Erythroblast (primary cell): ENCODE measurements at regions not wholly inside any gene's neighbourhood (a gene's known extent, or its start where the extent isn't known, plus 50 kb on each side); places are given as distances from the start of the nearest gene placed in this dataset.

ENCODE experiments used
- DNase-seq, 2 experiments: peaks; one replicate each; lab custom pipeline; 2025; lab: John Stamatoyannopoulos, UW
- GATA1 ChIP-seq: IDR thresholded peaks from 2 replicates; pipeline ENCODE4 v1.6.1; 2011; ENCODE audit warnings: low read depth, mild to moderate bottlenecking, control low read depth, low read length, moderate library complexity
- POLR2A ChIP-seq: IDR thresholded peaks from 2 replicates; pipeline ENCODE4 v1.6.1; 2011; ENCODE audit warnings: mild to moderate bottlenecking, low read length

- TF ChIP-seq GATA1: no peak
- no peak for TF ChIP-seq POLR2A
- no peak for DNase-seq
Measured at GRCh38 chr7:124349443-124349842, 316.6 kb upstream of the TMEM229A start.

GRCh38 chr7:124338861-124339260, 306.0 kb upstream of the TMEM229A start:
- DNase-seq: no peak
- TF ChIP-seq GATA1 (no peak), POLR2A (no peak)

- DNase-seq: no peak
- TF ChIP-seq POLR2A (no peak), GATA1 (no peak)
Measured at GRCh38 chr7:124330731-124331407, 298.0 kb upstream of the TMEM229A start.

GRCh38 chr7:124328774-124329173, 295.9 kb upstream of the TMEM229A start:
- TF ChIP-seq GATA1: no peak
- TF ChIP-seq POLR2A: no peak
- no peak for DNase-seq

- no peak for DNase-seq
- TF ChIP-seq POLR2A (no peak), GATA1 (no peak)
Measured at GRCh38 chr7:124324262-124324661, 291.4 kb upstream of the TMEM229A start.

DNA sequence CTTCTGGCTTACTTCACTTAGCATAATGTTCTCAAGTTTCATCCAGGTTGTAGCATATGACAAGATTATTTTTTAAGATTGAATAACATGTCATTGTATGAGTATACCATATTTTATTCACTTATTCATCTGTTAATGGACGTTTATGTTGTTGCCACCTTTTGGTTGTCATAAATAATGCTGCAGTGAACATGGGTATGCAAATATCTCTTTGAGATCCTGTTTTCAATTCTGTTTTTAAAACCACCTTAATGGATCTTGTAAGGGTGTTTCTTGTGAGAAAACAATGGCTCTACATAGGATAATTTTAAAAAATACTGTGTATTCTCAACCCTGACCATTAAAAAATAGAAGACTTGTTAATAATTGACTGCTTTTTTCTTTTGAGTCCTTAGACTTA, 290.7 kb upstream of the TMEM229A start:
- DNase-seq: no peak
- no peak for TF ChIP-seq POLR2A
- TF ChIP-seq GATA1: no peak

- DNase-seq: no peak
Measured at GRCh38 chr7:124322561-124322960, 289.7 kb upstream of the TMEM229A start.

GRCh38 chr7:124318721-124319450, 286.0 kb upstream of the TMEM229A start:
- DNase-seq: no peak
- TF ChIP-seq POLR2A (no peak), GATA1 (no peak)

More at GRCh38 chr7:124322561-124322960, 289.7 kb upstream of the TMEM229A start:
- TF ChIP-seq GATA1: no peak

GRCh38 chr7:124310934-124311390, 278.1 kb upstream of the TMEM229A start:
- peak in 1 of 2 experiments; percentile 18 for DNase-seq
- no peak for TF ChIP-seq POLR2A
- TF ChIP-seq GATA1: no peak

DNA sequence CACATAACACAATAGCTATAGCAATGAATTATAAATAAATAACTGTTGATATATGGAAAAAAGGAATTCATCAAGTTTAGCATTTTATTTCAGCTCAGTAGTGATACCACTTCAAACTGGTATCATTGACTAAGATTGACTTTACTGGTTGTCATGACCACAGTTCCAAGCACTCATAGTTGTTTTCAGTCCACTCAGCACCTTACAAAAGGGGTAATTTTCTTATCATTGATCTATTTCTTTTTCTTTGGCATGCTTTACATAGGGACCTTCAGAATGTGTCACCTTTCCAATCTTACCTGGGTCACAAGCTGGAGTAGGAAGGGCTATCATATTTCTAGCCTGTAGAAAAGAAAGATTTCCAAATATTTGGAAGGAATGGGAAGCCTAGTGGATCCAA, 275.5 kb upstream of the TMEM229A start:
- no peak for TF ChIP-seq POLR2A
- no peak for TF ChIP-seq GATA1
- no peak for DNase-seq

DNA sequence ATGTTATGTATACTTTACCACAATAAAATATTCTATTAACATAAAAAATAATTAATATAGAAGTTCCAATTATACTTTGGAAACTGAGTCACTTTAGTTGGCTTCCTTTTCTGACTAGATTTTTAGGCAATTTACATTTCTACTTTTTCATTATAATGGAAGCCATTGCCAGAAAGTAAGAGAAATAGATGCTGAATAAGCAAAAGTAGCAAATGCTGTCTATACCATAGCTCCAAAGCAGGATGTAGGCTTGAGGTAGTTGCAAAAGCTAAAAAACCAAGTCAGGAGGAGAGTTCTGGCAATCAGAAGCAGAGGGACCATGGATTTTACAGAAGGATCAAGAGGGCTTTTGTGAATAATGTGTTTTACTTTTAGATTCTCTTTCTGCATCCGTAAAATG, 262.4 kb upstream of the TMEM229A start:
- no peak for TF ChIP-seq GATA1
- no peak for TF ChIP-seq POLR2A
- DNase-seq: no peak

GRCh38 chr7:124284937-124285336, 252.1 kb upstream of the TMEM229A start:
- TF ChIP-seq POLR2A (no peak), GATA1 (no peak)
- DNase-seq: no peak

DNA sequence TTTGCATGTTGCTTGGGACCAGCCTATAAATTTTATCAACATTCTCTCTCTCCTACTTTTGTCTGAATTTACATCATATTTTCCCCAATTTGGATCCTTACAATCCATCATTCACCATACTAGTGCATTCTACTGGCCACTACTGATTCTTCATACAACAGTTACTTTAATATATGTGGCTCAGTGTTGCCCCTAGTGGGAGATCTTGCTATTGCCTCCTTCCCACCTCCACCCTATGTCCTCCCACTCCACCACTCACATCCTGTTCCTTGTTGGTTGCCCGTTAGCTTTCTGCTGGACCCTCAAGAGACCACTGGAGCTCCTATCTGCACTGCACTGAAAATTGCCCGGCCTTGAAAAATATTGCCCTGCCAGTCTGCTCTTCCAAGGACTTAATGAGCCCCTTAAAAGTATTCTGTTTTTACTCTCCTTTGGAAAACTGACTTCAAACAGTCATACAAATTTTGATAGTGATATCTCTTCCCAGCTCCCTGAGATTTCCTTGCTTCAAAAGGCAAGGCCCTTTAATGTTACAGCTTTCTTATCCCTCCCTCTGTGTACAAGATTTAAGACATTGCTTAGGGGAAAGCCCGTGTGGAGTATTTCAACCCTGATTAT, 243.2 kb upstream of the TMEM229A start:
- TF ChIP-seq GATA1: no peak
- TF ChIP-seq POLR2A: no peak
- peak in 1 of 2 experiments; percentile 22 for DNase-seq

- DNase-seq: no peak
- no peak for TF ChIP-seq GATA1
- TF ChIP-seq POLR2A: no peak
Measured at GRCh38 chr7:124275411-124275810, 242.5 kb upstream of the TMEM229A start.

GRCh38 chr7:124269774-124270173, 236.9 kb upstream of the TMEM229A start:
- TF ChIP-seq GATA1: no peak
- TF ChIP-seq POLR2A: no peak
- DNase-seq: no peak

- DNase-seq: no peak
- TF ChIP-seq GATA1 (no peak), POLR2A (no peak)
Measured at GRCh38 chr7:124267154-124267553, 234.3 kb upstream of the TMEM229A start.
